Right lobe of liver (tissue), 6 donors: ENCODE measurements at regions not wholly inside any gene's neighbourhood (a gene's known extent, or its start where the extent isn't known, plus 50 kb on each side); places are given as distances from the start of the nearest gene placed in this dataset.

Source experiments
- ATAC-seq, 4 donors: fragments of 200-7000 bp; cut with Tn5 transposase; one replicate each; pipeline ENCODE4 v1.9.1; 2020; ENCODE audit warnings: mild to moderate bottlenecking in 4 of 4, moderate library complexity in 4 of 4
- DNase-seq, 3 donors: peaks; one replicate each; pipeline ENCODE4 v3.0.0-alpha.2; 2020
- H3K27ac ChIP-seq, 3 donors: fragments of 200-600 bp; one replicate each; pipeline ENCODE4 v1.8.0; 2022
- H3K27me3 ChIP-seq, 2 donors: fragments of 200-600 bp; one replicate each; pipeline ENCODE4 v1.8.0; 2022
- H3K36me3 ChIP-seq, 4 donors: fragments of 200-600 bp; sonication (generic) in 1 of 4; one replicate each; pipeline versions ENCODE4 v1.5.1 to v1.8.0; 2017 to 2022; ENCODE audit warnings: control low read depth in 1 of 4
- H3K4me1 ChIP-seq, 4 donors: fragments of 200-600 bp; sonication (generic) in 1 of 4; one replicate each; pipeline versions ENCODE4 v1.5.1 to v1.8.0; 2017 to 2022; ENCODE audit warnings: control low read depth in 1 of 4
- H3K4me3 ChIP-seq, 3 donors: fragments of 200-600 bp; one replicate each; pipeline ENCODE4 v1.8.0; 2022
- H3K9me3 ChIP-seq, 4 donors: fragments of 200-600 bp; sonication (generic) in 1 of 4; one replicate each; pipeline versions ENCODE4 v1.5.1 to v1.8.0; 2017 to 2022; ENCODE audit warnings: control low read depth in 1 of 4
- POLR2A ChIP-seq: fragments of 450-650 bp; IDR thresholded peaks from one replicate; pipeline ENCODE4 v1.6.1; 2017; ENCODE audit warnings: antibody characterized with exemption, mild to moderate bottlenecking
- WGBS: methylation state at CpG from one replicate; pipeline ENCODE4 v1.1.6; 2018; ENCODE audit warnings: low coverage, low lambda C conversion rate; ENCODE audit not compliant: insufficient coverage; ENCODE audit errors: missing lambda C conversion rate; 5-methylcytosine and 5-hydroxymethylcytosine counted together
- intact Hi-C, 2 donors: fragments of 100-400 bp; cut with DNase I; formaldehyde crosslinking; loops; one replicate each; pipeline versions ENCODE4 v1.11.2 to v1.14.1; 2022
- TF ChIP-seq, protein P1 (sequence below), 4 donors: fragments of 200-600 bp in 3 of 4; fragments of 450-650 bp in 1 of 4; IDR thresholded peaks; one replicate each; pipeline versions ENCODE4 v1.5.1 to v1.8.0; 2016 to 2022; ENCODE audit warnings: antibody characterized with exemption in 4 of 4, mild to moderate bottlenecking in 2 of 4
- donor health status: DM: no; HTN: yes; CAD: no.
- donor health status: DM: no; HTN: no; CAD: no.
- donor health status: DM: no; HTN: no; CAD: no.
- donor health status: DM: no; HTN: yes; CAD: no.
- donor health status: DM: no; HTN: yes; CAD: no.

DNA sequence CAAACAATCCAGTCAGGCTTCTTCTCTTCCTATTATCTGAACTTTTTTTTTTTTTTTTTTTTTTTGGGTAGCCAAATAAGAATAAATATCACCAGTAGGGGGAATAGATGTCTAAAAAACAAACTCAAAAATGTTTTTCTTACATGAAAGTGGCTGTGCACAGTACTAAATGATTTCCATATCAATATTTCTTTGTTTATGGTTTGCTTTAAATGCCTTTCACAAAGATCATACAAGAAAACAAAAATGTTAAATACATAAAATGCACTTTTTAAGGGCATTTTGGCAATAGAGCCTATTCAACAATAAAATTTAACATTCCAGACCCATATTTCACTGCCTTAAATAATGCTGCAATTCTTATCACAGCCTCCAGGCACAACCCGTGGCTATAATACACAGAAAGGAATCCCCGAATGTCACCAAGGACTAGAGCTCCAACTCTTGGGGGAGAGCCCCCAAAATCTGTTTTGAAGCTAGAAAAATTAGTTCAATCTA is 91.1 kb upstream of the TBCA start:
- TF ChIP-seq POLR2A = no peak
- TF ChIP-seq, protein P1, sequence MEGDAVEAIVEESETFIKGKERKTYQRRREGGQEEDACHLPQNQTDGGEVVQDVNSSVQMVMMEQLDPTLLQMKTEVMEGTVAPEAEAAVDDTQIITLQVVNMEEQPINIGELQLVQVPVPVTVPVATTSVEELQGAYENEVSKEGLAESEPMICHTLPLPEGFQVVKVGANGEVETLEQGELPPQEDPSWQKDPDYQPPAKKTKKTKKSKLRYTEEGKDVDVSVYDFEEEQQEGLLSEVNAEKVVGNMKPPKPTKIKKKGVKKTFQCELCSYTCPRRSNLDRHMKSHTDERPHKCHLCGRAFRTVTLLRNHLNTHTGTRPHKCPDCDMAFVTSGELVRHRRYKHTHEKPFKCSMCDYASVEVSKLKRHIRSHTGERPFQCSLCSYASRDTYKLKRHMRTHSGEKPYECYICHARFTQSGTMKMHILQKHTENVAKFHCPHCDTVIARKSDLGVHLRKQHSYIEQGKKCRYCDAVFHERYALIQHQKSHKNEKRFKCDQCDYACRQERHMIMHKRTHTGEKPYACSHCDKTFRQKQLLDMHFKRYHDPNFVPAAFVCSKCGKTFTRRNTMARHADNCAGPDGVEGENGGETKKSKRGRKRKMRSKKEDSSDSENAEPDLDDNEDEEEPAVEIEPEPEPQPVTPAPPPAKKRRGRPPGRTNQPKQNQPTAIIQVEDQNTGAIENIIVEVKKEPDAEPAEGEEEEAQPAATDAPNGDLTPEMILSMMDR (IDR thresholded peaks at IDR 0.05) = peak in 2 of 4 donors; percentile 13 to 28
- DNase-seq (no peak), ATAC-seq (peak in 1 of 4 donors; percentile 24)
- Histone ChIP-seq H3K27ac (no peak overlapping the region), H3K4me3 (no peak overlapping the region), H3K36me3 (no peaks in the 10 kb centered on the region), H3K27me3 (no peaks in the 10 kb centered on the region), H3K9me3 (no peaks in the 10 kb centered on the region), H3K4me1 (no peaks in the 10 kb centered on the region)
- intact Hi-C loops = no loop called here
- 21% methylated on average over 2 of the region's 2 CpGs for WGBS

DNA sequence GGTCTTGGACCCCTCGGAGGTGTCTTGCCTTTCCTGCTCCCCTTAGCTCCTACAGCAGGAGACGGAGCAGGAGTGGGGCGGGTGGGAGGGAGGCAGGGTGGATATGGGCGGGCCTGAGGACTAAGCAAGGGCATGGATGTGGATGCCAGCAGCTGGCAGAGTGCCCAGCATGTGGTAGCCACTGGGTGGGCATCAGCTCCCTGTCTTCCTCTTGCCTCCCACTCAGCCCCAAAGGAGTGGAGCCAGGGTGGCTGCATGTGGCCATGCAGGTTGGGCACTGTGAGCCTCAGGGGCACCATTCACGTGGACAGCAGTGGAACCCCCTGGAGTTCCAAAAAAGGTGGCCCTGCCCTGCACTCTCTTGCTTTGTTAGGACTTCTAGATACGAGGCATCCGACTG is 90.1 kb upstream of the TBCA start:
- TF ChIP-seq, protein P1 (IDR thresholded peaks at IDR 0.05) = no peak
- no peak for TF ChIP-seq POLR2A
- intact Hi-C loops = no loop called here
- no peak overlapping the region for H3K27ac ChIP-seq
- ATAC-seq (no peak), DNase-seq (no peak)
- 71% methylated on average over 1 of the region's 7 CpGs for whole genome bisulfite sequencing
- no peaks in the 10 kb centered on the region for H3K9me3 ChIP-seq
- H3K36me3 ChIP-seq = no peaks in the 10 kb centered on the region
- no peaks in the 10 kb centered on the region for H3K27me3 ChIP-seq
- no peaks in the 10 kb centered on the region for H3K4me1 ChIP-seq
- no peak overlapping the region for H3K4me3 ChIP-seq

DNA sequence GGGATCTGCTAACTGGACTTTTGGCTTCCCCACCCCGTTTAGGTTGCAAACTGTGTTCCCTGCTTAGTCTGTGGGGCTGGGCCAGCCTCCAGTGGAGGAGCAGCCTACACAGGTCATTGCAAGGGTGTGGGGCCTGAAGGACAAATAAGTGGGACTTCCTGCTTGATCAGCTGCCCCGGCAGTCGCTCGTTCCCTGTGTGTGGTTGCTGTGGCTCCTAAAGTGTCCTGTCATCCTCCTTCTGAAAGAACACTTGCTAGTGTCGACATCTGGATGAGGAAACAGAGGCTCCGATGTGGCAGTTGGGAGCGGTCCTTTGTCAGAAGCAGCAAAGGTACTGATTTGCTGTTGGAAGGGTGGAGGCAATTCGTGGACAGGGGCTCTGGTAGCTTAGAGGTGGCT is 88.9 kb upstream of the TBCA start:
- peak in 3 of 4 donors; percentile 25 to 50 (median 42) for ATAC-seq
- H3K9me3 ChIP-seq = no peaks in the 10 kb centered on the region
- 52% methylated on average over 3 of the region's 8 CpGs for WGBS

DNA sequence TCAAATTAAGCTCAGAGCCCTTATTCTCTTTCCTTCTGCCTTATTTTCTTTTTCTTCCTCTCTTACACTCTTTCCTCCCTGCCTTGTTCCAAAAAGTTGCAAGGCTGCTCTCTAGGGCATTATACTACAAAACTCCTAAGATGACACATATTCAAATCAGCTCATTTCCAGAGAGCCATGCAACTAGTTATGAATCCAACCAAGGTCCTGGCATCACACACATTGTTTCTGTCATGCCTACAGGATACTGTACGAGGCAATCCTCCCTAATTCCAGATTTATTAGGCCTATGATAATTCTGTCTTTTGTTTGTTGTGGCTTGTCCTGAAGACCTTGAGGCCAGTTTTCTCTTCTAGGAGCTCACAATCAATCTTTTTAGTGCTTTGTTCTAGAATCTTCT is 87.0 kb upstream of the TBCA start:
- Histone ChIP-seq H3K4me1 (no peaks in the 10 kb centered on the region), H3K27ac (no peak overlapping the region), H3K36me3 (no peaks in the 10 kb centered on the region), H3K4me3 (no peak overlapping the region), H3K9me3 (no peaks in the 10 kb centered on the region), H3K27me3 (no peaks in the 10 kb centered on the region)
- intact Hi-C loops = no loop called here
- DNase-seq (no peak), ATAC-seq (no peak)
- no peak for TF ChIP-seq POLR2A
- TF ChIP-seq, protein P1 (IDR thresholded peaks at IDR 0.05) = no peak
- 87% methylated on average over 1 of the region's 1 CpG for WGBS

More for the DNA sequence above, 88.9 kb upstream of the TBCA start:
- intact Hi-C loops = no loop called here
- H3K4me3 ChIP-seq = no peak overlapping the region
- no peak overlapping the region for H3K27ac ChIP-seq
- H3K27me3 ChIP-seq = no peaks in the 10 kb centered on the region
- no peaks in the 10 kb centered on the region for H3K36me3 ChIP-seq
- DNase-seq = no peak
- H3K4me1 ChIP-seq = no peaks in the 10 kb centered on the region
- TF ChIP-seq, protein P1 (IDR thresholded peaks at IDR 0.05) = no peak
- no peak for TF ChIP-seq POLR2A

DNA sequence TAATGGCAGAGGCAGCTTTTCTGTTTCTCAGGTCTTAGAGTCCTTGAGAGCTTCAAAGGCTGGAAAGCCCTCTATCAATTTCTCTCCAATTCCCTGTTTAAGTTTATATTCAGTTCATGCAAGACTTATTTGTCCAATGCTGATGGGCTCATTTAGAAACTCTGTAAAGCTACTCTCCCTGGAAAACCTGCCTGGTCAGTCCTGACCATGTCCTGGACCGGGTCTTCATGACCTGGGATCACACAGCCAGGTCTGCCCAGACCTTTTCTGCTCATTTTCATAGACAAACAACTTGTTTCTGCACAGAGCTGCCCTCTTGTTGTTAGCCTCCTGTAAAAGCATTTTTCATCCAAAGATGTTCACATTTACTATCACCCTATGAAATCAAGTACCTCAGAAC is 85.4 kb upstream of the TBCA start:
- Histone ChIP-seq H3K27me3 (no peaks in the 10 kb centered on the region), H3K27ac (no peak overlapping the region), H3K36me3 (no peaks in the 10 kb centered on the region), H3K4me1 (no peaks in the 10 kb centered on the region), H3K9me3 (no peaks in the 10 kb centered on the region), H3K4me3 (no peak overlapping the region)
- WGBS = 93% methylated on average over 1 of the region's 1 CpG
- no peak for ATAC-seq
- TF ChIP-seq POLR2A = no peak
- TF ChIP-seq, protein P1 (IDR thresholded peaks at IDR 0.05) = no peak
- no peak for DNase-seq
- intact Hi-C loops = no loop called here
